SKM-1 (cell line): ENCODE measurements at regions not wholly inside any gene's neighbourhood (a gene's known extent, or its start where the extent isn't known, plus 50 kb on each side); places are given as distances from the start of the nearest gene placed in this dataset.

Source experiments
- DNase-seq: peaks from one replicate; lab custom pipeline; 2025; ENCODE audit not compliant: unreplicated experiment; lab: John Stamatoyannopoulos, UW

- DNase-seq = no peak
Observed at GRCh38 chr3:177554895-177555759, 357.8 kb upstream of the TBL1XR1 start.

GRCh38 chr3:177557548-177557947, 360.3 kb upstream of the TBL1XR1 start:
- DNase-seq = no peak

- DNase-seq = no peak
Observed at GRCh38 chr3:177561365-177561764, 364.1 kb upstream of the TBL1XR1 start.

GRCh38 chr3:177561769-177562392, 364.6 kb upstream of the TBL1XR1 start:
- DNase-seq = no peak

GRCh38 chr3:177563243-177563780, 366.0 kb upstream of the TBL1XR1 start:
- no peak for DNase-seq

GRCh38 chr3:177563792-177564191, 366.5 kb upstream of the TBL1XR1 start:
- no peak for DNase-seq

GRCh38 chr3:177565981-177566380, 368.7 kb upstream of the TBL1XR1 start:
- no peak for DNase-seq

- DNase-seq = no peak
Observed at GRCh38 chr3:177567833-177568232, 370.6 kb upstream of the TBL1XR1 start.

- DNase-seq = no peak
Observed at GRCh38 chr3:177569193-177569592, 371.9 kb upstream of the TBL1XR1 start.

GRCh38 chr3:177569875-177570657, 372.8 kb upstream of the TBL1XR1 start:
- DNase-seq = no peak

GRCh38 chr3:177571271-177571943, 374.1 kb upstream of the TBL1XR1 start:
- DNase-seq = no peak

GRCh38 chr3:177571944-177572315, 374.6 kb upstream of the TBL1XR1 start:
- DNase-seq = no peak

GRCh38 chr3:177574222-177574856, 377.1 kb upstream of the TBL1XR1 start:
- DNase-seq = no peak

GRCh38 chr3:177576746-177577145, 379.5 kb upstream of the TBL1XR1 start:
- no peak for DNase-seq

GRCh38 chr3:177578488-177578887, 381.2 kb upstream of the TBL1XR1 start:
- no peak for DNase-seq

- DNase-seq = no peak
Observed at GRCh38 chr3:177579419-177579818, 382.1 kb upstream of the TBL1XR1 start.

- no peak for DNase-seq
Observed at GRCh38 chr3:177580437-177580836, 383.2 kb upstream of the TBL1XR1 start.

- DNase-seq = no peak
Observed at GRCh38 chr3:177585271-177585670, 388.0 kb upstream of the TBL1XR1 start.

GRCh38 chr3:177589041-177589650, 391.9 kb upstream of the TBL1XR1 start:
- DNase-seq = no peak

GRCh38 chr3:177589911-177590381, 392.7 kb upstream of the TBL1XR1 start:
- no peak for DNase-seq
